Activated CD4-positive, CD25-positive, alpha-beta regulatory T cell treated with anti-CD3 and anti-CD28 coated beads, Interleukin-2, amount 50 U/mL, for 72 hours (primary cell): ENCODE measurements at regions not wholly inside any gene's neighbourhood (a gene's known extent, or its start where the extent isn't known, plus 50 kb on each side); places are given as distances from the start of the nearest gene placed in this dataset.

Experiments
- DNase-seq: peaks from one replicate; pipeline ENCODE4 v3.0.0; 2021

DNA sequence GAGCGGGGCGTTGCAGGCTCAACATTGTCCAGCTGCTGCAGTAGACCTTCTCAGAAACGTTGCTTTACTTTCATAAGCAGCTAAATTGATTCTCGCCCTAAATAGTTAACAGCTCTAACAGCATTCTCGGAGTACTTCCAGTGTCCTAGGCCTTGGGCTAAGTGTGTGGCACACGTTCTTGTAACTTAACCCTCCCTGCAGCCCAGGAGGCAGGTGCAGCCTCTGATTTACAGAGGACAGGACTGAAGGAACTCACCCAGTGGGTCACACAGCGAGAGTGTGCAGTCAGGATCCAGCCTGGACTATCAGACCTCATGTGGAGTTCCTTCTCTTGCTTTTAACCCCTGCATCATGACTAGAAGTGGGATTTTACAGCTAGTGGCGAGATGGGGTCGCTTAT lies 312.8 kb upstream of the C2CD4B start:
- no peak for DNase-seq

DNA sequence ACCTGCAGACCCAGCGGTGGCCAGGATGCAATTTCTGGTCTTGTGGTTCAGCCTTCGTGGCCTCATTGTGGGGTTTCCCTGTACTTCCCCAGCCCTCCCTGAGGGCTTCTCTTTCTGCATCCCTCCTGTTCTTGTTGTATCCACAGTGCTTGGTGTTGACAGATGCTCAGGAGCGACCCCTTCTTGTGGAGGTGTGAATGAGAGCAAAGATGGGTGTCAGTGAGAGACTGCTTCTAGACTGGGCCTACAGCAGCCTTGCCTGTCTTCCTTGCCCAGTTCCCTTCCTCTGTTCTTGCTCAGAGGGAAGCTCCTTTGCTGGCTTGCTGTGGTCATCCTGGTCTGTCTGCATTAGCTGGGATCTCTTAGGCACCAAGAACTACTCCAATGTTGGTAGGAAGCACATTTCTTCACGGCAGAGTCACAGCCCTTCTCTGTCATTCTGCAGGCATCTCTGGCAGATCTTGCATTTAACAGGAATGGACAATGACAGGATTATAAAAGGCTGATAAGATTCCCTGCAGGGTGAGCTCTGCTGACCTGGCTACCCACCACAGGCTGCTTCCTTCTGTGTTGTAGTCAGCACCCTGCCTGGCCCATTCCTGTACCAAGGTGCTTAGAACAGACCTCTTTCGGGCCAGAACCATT lies 317.8 kb upstream of the C2CD4B start:
- no peak for DNase-seq

DNA sequence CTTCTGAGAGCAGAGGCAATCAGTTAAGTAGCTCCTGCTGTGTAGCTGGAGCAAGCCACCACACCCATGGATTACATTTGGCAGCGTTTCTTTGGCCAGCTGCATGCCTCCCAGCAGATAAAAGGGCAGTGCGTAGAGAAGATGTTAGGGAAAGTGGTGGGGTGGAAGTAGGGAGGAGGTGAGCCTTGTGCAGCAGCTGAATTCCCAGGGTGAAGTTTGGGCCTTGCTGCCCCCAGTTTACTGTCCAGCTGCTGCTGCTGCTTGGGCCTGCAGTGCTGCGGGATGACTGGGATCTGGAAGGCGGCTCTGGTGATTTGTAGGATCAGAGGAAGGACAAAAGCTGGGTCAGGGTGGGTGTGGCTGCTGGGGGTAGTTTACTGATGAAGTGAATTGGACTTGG lies 318.7 kb upstream of the C2CD4B start:
- DNase-seq: no peak

DNA sequence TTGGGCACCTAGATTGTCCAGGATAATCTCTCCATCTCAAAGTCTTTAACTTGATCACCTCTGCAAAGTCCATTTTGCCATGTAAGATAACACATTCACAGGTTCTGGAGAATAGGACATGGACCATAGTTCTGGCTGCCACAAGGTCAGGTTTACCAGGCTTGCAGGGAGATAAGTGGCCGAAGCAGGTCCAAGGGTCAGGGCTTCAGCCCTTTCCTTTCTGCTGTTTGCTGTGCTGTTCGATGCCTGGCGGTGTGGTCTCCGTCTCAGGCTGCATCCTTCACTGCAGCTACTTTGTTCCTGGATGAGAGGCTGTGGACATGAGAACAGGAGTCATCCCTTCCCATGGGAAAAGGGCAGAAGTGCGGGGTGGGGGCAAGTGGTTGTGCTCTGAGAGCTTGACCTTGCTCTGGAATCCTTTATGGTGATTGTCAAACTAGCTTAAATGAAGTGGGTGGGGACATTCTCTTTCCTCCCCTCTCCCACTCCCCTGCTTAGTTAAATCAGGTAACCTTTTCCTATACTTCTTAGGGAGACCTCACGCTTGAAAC lies 320.2 kb upstream of the C2CD4B start:
- DNase-seq: no peak

DNA sequence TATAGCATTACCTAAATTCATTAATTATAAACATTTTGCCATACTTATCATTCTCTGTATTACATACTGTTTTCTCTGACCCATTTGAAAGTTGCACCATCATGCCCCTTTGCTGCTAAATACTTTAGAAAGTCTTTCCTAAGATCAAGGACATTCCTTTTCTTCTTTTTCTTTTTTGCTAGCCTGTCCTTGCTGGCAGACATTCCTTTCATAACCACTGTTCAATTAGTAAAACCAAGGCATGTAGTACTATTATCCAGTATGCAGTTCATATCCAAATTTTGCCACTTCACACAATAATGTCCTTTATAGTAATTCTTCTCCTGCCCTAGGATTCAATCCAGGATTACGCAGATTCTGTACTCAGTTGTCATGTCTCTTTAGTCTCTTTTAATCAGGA lies 321.0 kb upstream of the C2CD4B start:
- no peak for DNase-seq

DNA sequence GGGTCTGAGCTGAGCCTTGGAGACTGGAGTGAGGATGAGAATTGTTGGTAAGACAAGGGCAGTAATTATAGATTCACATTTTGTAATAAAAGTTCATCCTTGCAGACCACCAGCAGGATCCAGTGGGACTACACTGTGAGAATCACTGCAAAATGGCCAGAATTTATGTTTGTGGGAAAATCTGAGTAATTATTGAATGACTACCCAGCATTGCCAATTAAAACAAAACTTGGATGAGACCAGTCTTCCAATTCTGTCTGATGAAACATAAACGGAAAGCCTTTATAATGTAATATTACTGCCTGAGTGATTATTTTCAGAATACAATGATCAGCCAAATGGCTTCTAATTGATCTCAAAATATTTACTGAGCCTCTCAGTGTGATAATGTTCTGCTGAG lies 323.3 kb upstream of the C2CD4B start:
- no peak for DNase-seq

DNA sequence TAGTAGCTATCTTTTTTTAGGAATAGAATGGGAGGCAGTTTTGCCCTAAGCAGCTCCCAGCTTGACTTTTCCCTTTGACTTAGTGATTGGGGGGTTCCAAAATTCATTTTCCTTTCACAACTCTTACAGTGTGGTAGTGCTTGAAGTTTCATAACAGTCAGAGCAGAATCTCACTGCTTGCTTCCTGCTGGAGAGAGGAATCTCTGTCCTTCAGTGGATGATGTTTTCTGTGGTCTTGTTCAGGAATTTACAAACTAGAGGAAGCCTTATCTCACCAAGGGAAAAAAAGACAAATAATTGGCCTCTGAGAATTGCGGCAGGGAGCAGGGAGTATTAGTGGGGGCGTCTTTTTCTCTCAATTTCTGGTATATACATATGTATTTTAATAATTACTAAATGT lies 326.6 kb upstream of the C2CD4B start:
- no peak for DNase-seq

DNA sequence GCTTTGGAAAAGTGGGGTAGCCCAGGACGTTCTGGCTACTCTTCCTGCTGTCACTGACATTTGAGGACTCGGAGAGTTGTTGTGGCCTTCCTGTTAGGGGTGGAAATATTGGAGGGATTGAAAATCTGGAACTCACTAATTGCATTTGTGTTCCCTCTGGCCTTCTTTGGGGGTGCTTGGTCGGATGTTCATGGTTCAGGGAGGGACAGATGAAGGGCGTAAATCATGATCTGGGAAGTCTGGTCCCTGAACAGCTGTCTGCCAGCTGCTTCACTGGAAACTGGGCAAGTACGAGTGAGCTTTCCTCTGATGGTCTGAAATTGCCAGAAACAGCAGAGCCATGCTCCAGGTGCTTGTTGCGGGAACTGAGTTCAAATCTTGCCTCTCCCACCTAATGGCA lies 327.8 kb upstream of the C2CD4B start:
- DNase-seq: no peak

DNA sequence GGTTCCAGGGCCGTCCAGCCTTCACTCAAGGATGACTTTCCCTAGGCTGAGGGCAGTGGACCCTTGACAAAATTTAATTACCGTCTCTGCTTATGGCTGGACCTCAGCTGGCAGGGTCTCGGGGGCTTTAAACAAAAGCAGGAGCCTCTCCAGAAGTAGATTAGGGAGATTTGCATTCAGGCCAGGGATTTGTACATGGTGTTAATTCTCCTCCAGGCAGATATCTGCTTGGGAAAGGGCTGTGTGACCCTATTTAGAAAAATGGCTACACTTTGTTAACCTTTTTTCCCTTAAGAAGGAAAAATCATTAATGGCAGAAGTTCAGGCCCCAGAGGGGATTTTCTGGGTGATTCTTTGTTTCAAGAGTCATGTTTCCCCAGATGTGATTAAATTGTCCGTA lies 329.1 kb upstream of the C2CD4B start:
- no peak for DNase-seq

DNA sequence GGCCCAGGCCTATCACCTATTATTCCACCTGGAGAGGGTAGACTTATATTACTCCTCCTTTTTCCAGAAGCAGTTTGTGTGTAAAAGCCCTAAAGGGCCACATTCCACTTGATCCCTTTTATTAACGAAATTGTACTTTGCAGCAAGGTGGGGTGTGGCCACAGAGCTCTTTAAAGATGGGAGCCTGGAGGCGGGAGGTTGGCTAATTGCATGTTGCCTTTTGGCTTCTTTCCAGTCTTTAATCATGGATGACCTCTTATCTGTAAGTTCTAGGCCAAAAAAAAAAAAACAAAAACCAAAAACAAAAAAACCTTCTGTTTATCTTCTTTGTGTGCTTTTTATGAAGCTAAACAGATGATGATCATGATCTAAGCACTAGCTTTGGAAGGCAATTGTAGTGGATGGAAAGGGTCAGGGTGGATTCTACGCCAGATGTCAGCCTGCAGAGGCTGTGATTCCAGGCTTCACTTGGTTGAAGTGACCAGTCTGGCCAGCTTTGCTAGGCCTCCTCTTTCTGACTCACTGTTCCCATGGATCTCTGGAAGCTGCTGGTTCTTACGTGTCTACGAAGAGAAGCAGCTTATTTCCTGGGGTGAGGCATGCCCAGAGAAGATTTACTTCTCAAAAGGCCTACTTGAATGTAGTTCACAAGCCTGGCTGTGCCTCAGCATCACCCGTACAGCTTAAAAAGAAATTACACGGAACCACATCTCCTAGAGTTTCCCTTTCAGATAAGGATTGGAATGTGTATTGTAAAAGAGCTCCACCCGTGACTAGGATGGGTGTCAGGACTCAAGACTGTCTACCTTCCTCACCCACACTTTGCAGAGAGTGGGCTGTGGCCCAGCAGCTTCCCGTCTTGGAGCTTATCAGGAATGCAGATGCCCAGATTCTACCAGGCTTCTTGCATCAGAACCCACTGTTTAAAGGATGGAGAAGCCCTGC lies 330.9 kb upstream of the C2CD4B start:
- no peak for DNase-seq

DNA sequence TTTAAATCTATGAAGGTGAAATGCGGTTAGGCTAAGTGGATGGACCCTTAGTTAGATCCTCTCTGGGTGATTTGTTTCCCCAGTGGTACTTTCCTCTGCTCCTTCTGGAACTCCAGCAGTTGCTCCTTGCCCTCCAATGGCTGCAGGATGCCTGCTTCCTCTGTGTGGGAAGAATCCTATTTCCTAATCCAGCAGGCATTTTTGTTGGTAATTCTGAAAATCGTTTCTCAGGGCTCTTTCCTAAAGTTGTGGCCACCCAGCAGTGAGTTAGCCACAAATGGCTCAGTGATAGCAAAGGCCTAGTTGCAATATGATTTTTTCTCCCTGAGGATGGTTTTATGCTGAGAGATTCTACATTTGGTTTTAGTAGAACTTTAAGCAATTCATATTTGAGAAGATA lies 332.3 kb upstream of the C2CD4B start:
- DNase-seq: no peak

DNA sequence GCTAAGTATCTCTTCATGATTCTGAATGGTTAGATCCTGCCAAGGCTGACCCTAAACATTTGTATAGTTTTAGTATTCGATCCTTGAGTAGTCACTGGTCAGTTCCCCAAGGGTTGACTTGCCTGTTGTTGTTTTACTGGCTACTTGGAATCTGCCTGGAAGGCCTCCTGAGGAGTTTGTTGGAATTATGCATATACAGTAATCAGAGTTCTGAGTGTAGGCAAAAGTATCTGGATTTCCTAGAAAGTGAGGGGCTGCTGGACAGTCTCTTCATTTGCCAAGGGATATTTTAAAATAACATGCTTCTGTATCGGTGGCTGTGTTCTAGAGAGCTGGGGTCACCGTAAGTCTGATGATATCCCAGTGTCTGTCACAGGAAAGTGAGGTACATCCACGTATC lies 333.2 kb upstream of the C2CD4B start:
- DNase-seq: no peak

DNA sequence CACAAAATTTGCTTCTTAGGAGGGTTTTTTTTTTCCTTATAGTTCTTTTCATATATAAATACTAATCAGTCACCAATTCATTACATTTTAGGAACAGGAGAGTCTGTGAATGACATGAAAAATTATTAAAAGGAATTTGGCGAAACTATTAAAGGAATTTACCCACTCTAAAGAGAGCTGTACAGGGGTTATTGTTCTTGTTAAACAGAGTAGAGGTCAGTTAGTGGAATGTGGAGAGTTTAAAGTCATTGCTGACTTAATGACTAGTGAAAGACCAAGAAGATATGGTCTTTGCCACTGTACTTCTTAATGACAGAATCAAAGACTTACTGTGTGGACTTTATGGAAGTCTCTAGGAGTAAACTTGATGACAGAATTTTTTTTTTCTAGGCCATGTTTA lies 333.6 kb upstream of the C2CD4B start:
- no peak for DNase-seq

DNA sequence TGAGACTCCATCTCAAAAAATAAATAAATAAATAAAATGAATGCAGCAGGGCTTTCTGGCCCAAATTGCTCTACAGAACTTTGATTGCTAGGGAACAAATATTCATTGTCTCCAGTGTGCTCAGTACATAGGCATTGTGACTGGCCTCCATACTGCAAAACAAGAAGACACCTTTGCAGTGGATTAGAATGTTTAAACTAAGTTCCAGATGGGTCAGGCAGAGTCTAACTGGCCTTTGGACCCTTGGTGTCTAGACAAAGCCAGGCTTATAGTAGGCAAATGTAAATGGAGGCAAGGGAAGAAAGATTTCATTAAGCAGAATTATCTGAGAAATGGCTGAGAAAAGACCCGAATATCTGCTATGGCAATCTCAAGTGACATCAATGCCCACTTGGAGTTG lies 335.2 kb upstream of the C2CD4B start:
- no peak for DNase-seq

DNA sequence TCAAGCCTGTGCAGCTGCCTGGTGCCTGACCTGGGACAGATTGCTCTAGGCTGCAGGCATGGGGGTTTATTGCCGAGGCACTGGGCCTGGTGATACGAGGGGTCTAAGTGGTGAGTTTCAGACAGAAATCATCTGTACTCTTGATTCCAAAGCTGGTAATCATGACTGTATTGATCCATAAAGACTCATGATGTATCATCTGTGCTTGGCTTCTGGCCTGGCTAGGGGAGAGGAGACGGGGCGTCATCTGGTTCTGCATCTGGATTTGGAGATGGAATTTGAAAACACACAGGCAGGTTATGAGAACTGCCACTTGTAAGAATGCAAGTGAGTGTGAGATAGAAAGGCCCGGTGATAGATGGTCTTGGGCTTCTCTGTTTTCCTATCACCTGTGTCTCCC lies 337.4 kb upstream of the C2CD4B start:
- no peak for DNase-seq

DNA sequence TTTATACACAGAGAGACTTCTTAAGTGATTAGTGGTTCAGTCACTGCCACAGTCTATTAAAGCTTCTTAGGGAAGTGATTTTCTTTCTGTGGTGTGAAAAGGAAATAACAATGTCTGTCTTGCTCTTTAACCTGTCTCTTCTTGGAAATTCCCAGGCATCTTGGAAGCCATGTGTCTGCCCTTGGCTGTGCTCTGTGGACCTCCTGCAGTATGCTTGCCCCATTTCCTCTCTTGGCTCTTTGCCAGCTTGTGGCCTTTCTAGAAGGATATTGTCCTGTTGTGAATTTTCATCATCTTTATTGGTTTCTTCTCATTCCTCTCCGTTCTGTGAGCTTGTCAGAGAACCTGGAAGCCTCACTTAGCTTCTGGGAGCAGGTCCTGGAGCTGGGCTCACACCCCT lies 338.4 kb upstream of the C2CD4B start:
- no peak for DNase-seq

DNA sequence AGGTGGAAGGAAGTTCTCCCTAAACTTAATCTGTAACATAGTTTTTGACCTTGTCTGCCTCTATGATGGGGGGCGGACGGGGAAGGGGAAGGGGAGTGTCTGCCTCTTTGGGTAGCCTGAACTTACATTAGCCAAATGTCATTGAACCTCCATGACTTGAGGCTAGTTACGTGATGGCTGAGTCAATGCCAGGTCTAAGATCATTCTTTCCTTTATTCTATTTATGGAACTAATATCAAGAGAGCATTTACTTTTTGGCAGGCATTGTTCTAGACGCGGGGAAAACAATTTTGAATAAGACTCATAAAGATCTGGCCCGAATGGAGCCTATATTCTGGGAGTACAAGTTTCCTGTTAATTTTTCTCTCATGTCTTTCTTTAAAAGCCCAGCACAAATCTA lies 340.7 kb upstream of the C2CD4B start:
- no peak for DNase-seq

DNA sequence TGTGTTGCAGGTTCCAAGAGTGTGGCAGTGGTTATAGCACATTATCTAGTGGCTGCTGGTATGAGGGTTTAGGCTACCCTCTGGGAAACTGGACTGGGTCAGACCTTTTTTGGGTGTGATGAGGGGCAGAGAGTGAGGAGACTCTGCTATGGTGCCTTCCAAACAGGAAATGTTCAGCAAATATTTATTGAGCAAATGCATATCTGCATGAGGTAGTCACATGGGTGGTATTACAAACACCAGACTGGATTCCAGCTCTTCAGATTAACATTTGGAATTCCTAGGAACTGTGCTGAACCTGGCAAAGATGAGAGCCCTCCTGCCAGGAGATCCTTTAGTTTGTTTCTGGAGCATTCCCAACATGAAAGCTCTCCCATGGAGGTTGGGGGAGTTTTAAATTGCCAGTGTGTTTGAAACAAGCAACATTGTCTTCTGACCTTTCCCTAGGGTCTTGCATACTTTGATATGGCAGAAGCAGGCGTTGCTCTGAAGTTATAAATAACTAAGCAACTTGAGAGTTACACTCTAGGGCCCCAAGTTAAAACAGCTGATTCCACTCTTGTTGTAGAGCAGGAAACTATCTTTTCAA lies 341.2 kb upstream of the C2CD4B start:
- DNase-seq: no peak

DNA sequence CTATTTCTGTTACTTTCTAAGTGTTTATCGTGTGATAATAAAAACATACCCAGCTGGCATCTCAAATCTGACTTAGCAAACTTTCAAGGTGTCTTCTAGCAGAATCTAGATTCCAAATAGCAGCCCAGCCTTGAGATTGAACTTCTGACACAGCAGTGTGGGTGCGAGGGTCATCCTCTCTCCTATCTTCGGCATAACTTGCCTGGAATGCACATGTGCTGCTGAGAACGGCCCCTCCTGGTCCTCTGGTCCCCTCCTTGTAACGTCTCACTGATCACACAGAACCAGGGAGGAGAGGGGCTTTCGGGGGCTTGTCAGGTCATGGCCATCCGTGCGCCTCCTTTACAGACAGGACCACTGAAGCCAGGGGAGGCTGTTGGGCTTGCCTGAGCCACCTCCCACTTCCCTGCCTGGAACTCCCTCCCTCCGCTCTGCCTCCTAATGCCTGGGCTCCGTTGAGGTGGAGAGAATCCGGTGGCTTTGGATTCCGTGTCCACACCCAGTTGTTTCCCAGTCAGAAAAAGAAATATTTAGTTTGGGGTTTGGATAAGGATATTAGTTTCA lies 344.4 kb upstream of the C2CD4B start:
- DNase-seq: no peak

DNA sequence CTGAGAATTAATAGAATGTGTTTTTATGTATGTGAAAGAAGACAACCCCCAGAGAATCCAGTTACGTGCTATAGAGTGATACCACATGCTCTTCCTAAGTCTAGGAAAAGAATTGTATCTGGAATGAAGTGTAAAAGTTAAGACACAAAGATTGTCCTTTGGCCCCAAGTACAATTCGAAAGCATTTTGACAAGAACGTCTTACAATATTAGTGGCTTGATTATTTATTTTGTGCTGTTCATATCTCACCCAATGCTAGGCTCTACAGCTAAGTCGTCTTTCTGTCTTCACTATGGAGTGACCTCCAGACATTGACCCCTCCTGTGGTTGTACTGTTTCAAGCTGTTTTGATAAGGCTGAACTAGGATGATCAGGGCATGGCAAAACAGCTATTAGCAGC lies 345.7 kb upstream of the C2CD4B start:
- no peak for DNase-seq

DNA sequence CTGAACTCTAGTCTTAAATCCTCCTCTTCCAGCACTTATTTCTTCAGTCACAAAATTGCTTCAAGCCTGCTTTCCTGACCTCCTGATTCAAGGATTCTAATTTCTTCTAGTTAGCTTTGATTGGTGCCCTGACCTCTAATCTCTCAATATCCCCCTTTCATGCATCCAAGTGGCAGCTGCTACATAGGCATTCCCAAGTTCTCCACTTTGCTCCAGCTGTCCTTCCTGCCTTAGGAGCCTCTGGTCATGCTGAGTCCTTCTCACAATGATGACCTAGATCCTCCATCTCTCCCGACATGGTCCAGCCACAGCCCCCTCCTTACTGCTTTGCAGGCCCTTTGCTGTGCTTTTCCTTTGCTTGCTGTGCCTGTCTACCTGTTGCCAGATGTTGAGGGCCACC lies 347.8 kb upstream of the C2CD4B start:
- no peak for DNase-seq

DNA sequence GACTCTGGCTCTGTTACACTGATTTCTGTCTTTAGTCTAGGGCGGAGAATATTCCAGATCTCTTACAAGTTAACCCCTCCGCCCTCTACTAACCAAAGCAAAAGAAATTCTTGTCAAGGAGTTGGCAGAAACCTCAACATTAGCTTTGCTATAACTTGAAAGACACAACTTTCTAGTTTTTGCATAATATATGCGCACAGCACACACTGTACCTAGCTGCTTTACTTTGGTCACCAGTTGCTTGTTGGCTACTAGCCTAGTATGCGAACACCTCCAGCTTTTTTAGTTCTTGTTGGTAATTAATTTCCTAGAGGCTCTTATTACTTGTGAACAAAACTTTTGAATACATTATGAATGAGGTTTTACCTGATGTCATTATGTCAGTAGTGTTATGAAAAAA lies 348.8 kb upstream of the C2CD4B start:
- no peak for DNase-seq

DNA sequence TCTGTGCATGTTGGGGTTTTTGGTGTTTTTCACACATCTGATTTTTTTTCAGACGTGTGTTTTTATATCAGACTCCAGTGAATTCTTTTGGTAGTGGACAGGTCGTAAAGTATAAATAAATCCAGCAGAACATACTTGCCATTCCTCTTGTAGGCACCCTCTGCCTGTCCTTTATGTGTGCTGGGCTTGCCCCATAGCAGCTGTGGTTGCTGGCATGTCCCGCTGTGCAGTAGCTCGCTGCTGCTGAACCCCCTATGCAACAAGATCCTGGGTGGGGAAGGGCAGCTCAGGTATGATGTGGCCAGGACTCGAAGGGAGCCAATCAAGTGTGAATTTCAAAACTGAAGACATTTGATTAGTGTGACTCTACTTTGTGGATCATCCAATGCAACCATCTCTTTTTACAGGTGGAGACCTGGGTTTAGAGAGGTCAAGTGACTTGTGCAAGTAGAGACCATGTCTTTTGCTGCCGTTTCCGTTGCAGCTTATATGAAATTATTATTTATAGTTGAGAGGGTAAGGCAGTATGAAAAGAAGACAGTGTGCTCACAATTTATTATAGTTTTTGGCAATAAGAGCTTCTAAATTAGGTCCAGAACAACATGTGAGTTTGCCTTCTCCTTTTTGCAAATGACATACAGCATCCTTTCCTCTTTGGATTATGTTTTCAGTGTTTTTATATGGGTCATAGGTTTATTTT lies 350.8 kb upstream of the C2CD4B start:
- no peak for DNase-seq
